NCI-H1436 (cell line): ENCODE measurements at regions not wholly inside any gene's neighbourhood (a gene's known extent, or its start where the extent isn't known, plus 50 kb on each side); places are given as distances from the start of the nearest gene placed in this dataset.
A peak's percentile ranks its signal among the peaks of the same experiment; 100 is the strongest.

ENCODE experiments used
- DNase-seq: peaks from one replicate; lab custom pipeline; 2025; lab: John Stamatoyannopoulos, UW

- no peak for DNase-seq
These were observed 179.6 kb upstream of the PHYHIPL start for GRCh38 chr10:58996866-58997265.

DNA sequence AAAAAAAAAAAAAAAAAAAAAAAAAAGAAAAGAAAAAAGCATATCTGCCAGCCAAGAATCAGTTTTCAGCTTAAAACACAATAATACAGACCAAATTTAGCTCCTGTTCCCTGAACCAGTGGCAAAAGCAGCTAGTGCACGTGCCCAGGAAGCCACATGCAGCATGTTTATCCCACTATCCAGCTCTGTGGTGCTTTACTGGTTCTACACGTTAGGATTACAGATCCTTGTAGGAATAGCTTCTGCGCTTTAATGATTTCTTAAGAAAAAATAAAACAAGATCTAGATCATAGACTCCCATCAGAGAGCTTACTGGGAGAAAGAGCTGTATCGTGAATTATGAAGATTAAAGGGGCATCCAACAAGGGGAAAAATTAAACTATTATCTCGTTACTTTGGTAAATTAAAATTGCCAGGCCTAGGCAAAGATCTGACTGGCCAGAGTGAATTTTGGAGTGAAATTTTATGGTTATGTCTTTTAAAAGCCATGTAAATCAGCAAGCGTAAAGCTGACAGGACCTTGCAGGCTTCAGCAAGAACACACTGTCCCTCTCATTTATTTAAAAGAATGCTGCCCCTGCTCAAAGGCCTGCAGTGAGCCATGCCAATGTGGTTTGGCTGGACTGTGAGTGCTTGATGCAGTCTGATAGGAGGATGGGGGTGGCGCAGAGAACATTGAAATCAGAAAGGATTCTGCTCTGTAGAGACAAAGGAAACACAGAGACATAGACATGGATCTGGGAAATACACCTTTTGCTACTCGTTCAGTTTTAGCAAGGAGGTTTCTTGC lies 177.3 kb upstream of the PHYHIPL start:
- DNase-seq: no peak

DNA sequence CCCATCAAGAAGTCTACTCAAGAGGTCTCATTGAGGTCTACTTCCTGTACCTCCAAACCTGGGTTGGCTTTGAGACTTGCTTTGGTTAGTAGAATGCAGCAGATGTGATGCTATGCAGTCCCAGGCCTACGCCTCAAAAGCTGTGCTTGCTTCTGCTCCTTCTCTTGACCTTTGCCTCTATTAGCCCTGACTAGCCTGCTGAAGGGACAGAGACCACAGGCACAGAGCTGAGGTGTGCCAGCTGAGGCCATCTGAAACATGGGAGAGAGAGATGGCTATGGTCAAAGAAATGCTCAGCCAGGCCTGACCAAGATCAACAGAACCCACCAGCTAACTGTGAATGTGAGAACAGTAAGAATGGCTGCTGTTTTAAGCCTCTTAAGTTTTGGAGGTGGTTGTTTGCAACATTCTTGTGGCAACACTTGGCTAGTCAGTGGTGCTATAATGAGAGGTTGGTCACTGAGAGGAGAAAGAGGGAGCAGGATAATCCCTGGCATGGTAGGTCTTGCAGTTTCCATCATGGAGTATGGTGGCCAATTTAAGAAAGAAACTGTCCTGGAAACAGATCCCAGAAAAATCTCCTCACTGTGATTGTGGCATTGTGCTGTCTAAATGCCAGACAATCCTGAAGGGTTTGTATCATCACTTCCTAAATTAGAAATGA lies 176.1 kb upstream of the PHYHIPL start:
- DNase-seq: no peak

DNA sequence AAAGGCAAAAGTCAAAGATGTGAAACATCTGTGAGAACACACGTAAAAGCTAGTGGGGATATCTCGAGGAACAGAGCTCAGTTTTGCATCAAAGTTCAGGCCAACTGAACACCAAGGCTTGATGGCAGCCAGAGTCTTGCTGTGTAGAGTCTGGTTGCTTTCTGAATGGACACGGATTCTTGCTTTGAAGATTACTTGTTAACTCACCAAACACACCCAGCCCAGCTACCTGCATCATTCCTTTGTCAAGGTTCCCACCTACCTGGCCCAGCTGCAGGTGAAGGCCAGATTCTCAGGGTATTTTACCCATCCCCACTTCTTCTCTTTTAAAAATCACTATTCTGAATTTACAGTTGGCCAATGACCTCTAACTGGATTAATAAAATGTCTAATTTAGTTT lies 174.4 kb upstream of the PHYHIPL start:
- no peak for DNase-seq

DNA sequence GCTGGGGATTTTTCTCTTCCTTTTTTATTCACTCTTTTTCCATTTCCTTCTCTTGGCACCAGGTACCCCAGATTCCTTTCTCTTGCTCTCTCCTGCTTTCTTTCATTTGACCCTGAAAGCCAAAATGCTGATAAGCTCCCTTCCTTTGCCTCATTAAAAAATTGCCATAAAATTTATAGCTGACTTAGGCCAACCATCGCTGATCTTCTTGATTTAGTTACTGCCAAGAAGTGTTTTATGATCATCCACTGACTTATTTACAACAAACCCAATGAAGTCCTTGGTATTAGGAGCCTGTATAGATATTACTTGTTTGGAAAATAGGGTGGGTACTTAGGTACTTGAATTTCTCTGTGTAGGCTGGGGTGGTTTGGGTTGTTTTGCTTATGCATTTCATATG lies 173.2 kb upstream of the PHYHIPL start:
- DNase-seq: no peak

DNA sequence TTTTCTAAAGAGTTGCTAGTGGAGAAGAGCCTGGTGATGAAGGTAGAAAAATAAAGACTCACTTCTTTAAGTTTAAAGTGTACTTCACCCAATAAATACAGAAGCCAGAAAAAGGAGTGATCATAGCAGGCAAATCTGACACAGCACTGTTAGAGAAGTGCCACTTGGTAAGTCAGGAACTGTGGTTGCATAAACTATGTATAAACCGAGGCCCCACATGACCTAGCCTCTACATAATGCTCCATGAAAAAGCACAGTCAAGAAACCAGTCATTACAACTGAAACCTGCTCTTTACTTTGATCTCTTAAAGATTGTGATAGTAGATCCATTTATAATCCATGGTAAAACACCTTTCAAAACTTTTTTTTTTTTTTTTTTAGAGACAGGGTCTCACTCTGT lies 172.1 kb upstream of the PHYHIPL start:
- no peak for DNase-seq

DNA sequence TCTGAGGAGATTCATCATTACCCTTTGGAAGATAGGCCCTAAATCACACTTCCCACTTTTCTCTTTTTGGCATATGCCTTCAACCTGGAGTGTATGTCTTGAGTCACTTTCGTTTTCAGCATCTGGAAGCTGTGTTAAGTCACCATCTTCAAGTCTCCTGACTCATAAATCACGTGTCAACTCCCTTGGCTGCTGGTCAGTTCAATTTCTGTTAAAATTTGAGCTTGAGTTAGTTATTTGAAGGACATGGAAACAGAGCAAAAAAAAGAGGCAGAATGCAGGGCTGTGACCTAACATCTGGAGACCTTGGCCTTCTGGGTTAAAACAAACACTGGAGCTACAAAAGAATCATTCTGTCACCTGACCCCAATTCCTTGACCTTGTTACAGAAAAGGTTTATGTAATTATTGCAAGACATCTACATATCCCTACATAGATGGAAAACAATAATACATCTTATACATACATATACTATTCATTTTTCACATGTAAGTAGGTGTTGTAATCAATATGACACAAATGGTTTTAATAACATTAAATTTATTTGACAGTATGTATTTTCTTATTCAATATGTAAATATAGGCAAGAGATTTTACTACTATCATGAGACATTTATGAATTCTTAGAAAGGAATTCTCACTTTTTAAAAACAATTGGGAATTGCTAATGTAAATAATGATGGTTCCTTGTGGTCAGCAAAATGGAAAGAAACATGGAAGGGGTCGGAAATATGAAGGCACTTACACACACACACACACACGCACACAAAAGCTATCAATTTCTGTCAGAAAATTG lies 169.7 kb upstream of the PHYHIPL start:
- no peak for DNase-seq

- no peak for DNase-seq
These were observed 169.0 kb upstream of the PHYHIPL start for GRCh38 chr10:59007307-59008025.

DNA sequence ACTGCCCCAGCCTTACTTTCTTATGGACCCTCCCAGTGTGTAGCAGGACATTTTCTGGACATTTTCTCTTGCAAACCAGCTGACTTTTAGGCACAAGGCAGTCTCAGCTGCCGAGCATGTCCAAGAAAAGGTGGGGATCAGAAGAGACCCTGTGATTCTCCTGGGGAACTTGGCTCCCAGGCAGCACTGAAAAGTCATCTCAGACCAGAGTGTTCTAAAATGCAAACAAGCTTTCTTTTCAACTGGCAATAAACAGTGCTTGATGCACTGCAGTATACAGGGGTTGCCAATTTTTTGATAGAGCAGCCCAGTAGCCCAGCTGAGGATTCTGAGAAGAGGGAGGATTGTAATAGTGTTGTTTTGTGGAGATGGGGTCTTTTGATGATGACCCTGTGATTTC lies 168.0 kb upstream of the PHYHIPL start:
- no peak for DNase-seq

DNA sequence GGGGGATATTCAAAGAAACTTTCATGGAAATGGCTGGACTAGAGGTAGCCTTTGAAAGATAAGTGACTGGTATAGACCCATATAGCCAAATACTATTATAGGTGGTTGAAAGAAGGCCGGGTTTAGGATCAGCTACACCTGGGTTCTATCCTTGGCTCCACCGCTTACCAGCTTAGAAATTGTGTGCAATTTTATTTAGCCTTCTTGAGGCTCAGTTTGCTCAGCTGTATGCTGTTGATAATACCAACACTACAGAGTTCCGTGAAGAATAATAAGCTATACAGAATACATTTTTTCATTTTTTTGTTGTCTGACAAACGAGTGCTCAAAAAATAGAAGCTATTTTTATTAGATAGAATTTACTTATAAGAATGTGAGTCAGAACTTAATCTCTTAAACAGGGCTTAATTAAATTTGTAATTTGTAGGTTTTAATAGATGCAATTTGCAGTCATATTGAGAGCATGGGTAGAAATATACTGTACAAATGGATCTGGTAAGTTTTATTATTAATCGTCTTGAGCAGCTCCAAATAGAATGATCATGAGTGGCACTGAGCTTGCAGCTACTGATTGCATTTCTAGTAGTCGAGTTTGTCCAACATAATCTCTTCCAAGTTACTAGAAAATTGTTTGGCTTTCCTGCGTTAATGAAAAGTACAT lies 164.3 kb upstream of the PHYHIPL start:
- no peak for DNase-seq

- peak; percentile 24 for DNase-seq
These were observed 163.6 kb upstream of the PHYHIPL start for GRCh38 chr10:59012839-59013238.

DNA sequence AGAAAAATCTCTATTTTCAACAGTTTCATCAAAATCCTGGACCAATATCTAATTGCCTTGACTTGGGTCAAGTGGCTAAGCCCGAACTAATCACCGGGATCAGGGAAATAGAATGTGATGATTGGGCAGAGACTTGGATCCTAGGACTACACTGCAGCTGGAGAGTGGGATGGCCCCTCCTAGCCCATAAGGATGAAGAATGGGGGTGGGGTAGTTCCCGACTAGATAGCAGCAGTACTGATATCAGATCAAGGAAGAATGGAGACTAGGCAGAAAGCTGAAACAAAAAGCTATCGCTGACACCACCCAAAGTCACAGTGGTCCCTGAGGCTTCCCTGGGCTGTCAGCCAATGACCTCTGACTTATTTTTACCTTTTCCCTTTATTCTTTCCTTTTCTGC lies 160.4 kb upstream of the PHYHIPL start:
- DNase-seq: no peak

GRCh38 chr10:59018977-59019376 lies 157.5 kb upstream of the PHYHIPL start:
- DNase-seq: no peak

GRCh38 chr10:59019603-59020002 lies 156.8 kb upstream of the PHYHIPL start:
- DNase-seq: no peak

- DNase-seq: no peak
These were observed 155.9 kb upstream of the PHYHIPL start for GRCh38 chr10:59020502-59020901.

- DNase-seq: no peak
These were observed 150.3 kb upstream of the PHYHIPL start for GRCh38 chr10:59025981-59026765.

- DNase-seq: no peak
These were observed 148.3 kb upstream of the PHYHIPL start for GRCh38 chr10:59027975-59028655.

DNA sequence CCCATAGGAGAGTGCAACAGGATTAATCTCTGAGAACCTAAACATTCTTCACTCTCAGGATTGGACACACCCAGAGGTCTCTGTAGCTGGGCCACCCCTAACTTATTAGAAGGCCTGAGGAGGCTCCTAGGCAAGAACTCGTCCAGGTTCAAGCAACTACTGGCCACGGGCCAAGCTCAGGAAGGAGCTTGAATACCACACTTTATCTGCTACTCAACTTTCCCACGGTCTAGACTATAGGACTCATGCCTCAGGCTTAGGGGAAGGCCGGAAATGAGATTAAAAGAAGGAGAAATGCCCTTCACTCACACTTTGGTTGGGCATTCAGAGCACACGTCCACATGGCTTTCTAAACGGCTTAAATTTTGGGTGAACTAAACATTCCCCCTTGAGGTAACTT lies 142.8 kb upstream of the PHYHIPL start:
- no peak for DNase-seq

DNA sequence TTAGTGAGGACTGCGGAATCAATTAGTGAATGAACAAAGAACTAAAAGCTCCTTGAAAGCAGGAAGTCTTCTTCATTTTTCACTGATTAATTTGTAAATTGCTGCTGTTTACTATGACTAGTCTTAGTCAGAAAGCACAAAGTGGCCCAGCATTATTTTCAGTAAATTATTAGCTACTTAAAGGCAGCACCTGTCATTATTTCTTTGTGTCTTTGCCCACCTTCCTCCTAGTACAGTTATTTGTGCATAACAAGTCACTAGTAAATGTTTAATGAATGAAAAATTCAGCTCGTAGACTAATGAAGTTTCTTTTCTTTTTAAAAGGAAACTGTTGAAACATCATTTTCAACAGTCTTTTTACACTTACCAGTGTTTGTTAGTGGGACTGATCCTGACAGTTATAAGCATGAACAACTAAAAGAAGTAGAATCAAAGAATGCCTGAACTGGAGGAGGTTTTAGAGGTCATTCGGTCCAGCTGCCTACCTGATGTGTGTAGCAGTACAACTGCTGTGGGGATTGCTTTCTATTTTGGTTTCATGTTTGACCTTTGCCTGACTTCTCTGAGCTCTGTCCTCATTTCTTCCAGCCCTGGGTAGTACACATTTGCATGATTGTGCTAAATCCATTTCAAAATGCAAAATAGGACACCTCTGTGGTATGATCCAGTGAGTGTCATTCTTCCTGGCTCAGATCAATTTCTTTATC lies 140.0 kb upstream of the PHYHIPL start:
- no peak for DNase-seq

DNA sequence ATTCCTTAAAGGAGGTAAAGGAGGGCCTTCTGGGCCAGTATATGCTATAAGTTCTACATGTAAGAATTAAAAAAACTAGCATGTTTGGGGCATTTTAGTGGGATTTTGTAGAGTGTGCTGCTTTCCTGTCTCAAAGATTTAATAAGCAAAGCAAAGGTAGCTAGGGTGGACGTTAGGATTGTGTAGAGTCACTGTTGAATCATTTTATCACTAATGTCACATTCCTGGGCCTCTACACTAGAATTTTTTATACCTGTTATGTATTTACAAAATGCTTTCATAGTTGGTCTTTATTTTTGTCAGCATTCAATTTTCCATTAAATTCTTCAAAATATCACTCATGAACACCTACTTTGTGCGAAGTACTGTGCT lies 139.4 kb upstream of the PHYHIPL start:
- no peak for DNase-seq
